Neural cell (in vitro differentiated cells): ENCODE measurements at regions not wholly inside any gene's neighbourhood (a gene's known extent, or its start where the extent isn't known, plus 50 kb on each side); places are given as distances from the start of the nearest gene placed in this dataset.

Experiments used
- EP300 ChIP-seq: fragments of 450-650 bp; conservative IDR thresholded peaks from 2 replicates; pipeline ENCODE4 v1.6.1; 2014; ENCODE audit warnings: antibody characterized with exemption, mild to moderate bottlenecking, moderate library complexity; ENCODE audit not compliant: poor library complexity, severe bottlenecking
- EZH2 ChIP-seq: fragments of 200-600, 300-800 bp; shearing (Covaris generic), sonication (generic); IDR thresholded peaks from 2 replicates; pipeline ENCODE4 v1.6.1; 2014; ENCODE audit warnings: antibody characterized with exemption, low read length, borderline replicate concordance, mild to moderate bottlenecking; ENCODE audit not compliant: insufficient read depth, poor library complexity, severe bottlenecking
- MXI1 ChIP-seq: fragments of 450-650 bp; conservative IDR thresholded peaks from 2 replicates; pipeline ENCODE4 v1.6.1; 2014; ENCODE audit warnings: antibody characterized with exemption, mild to moderate bottlenecking; ENCODE audit not compliant: poor library complexity, severe bottlenecking
- POLR2AphosphoS5 ChIP-seq: IDR thresholded peaks from 2 replicates; pipeline ENCODE4 v1.6.1; 2012
- RAD21 ChIP-seq: fragments of 450-650 bp; conservative IDR thresholded peaks from 2 replicates; pipeline ENCODE4 v1.6.1; 2014; ENCODE audit warnings: antibody characterized with exemption, mild to moderate bottlenecking, moderate library complexity
- SMC3 ChIP-seq: fragments of 450-650 bp; conservative IDR thresholded peaks from 2 replicates; pipeline ENCODE4 v1.6.1; 2014; ENCODE audit warnings: antibody characterized with exemption, mild to moderate bottlenecking, moderate library complexity; ENCODE audit not compliant: poor library complexity
- TAF1 ChIP-seq: IDR thresholded peaks from 2 replicates; pipeline ENCODE4 v1.6.1; 2012; ENCODE audit warnings: low read depth
- TF ChIP-seq, protein P1 (sequence below): fragments of 450-650 bp; IDR thresholded peaks from 2 replicates; pipeline ENCODE4 v1.5.1; 2014; ENCODE audit warnings: antibody characterized with exemption, mild to moderate bottlenecking, moderate library complexity; ENCODE audit not compliant: poor library complexity, severe bottlenecking
- TF ChIP-seq, protein P2 (sequence below): IDR thresholded peaks from 2 replicates; pipeline ENCODE4 v1.6.1; 2012; ENCODE audit warnings: borderline replicate concordance

DNA sequence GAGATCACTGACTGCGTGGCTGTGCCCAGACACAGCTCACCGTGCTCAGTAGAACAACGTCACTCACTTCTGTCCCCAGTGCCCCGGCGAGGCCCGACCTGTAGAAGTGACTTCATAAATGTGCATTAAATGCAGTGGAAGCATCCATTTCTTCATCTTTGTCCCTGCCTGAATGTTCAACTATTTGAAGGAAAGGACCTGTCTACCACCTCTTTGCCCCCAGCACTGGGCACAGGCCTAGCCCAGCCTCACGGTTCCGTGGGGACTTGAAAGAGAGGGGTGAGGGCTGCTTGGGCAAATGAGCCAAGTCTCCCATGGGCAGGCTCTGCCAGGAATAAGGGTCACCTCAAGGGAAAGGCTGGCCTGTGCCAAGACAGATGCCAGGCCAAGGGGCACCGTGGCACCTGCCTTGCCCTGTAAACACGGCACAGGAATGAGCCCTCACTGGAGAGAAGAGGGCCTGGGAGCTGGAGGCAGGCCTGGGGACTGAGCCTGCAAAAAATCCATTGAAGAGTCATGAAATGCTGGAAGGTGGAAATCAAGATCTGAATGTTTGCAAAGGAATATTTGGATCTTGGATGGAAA lies 845.3 kb downstream of the BRD1 start:
- TF ChIP-seq, protein P1, sequence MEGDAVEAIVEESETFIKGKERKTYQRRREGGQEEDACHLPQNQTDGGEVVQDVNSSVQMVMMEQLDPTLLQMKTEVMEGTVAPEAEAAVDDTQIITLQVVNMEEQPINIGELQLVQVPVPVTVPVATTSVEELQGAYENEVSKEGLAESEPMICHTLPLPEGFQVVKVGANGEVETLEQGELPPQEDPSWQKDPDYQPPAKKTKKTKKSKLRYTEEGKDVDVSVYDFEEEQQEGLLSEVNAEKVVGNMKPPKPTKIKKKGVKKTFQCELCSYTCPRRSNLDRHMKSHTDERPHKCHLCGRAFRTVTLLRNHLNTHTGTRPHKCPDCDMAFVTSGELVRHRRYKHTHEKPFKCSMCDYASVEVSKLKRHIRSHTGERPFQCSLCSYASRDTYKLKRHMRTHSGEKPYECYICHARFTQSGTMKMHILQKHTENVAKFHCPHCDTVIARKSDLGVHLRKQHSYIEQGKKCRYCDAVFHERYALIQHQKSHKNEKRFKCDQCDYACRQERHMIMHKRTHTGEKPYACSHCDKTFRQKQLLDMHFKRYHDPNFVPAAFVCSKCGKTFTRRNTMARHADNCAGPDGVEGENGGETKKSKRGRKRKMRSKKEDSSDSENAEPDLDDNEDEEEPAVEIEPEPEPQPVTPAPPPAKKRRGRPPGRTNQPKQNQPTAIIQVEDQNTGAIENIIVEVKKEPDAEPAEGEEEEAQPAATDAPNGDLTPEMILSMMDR, result no peak
- TF ChIP-seq EP300 (no peak), SMC3 (no peak), EZH2 (no peak), TAF1 (no peak), POLR2AphosphoS5 (no peak), RAD21 (no peak), MXI1 (no peak)
- TF ChIP-seq, protein P2, sequence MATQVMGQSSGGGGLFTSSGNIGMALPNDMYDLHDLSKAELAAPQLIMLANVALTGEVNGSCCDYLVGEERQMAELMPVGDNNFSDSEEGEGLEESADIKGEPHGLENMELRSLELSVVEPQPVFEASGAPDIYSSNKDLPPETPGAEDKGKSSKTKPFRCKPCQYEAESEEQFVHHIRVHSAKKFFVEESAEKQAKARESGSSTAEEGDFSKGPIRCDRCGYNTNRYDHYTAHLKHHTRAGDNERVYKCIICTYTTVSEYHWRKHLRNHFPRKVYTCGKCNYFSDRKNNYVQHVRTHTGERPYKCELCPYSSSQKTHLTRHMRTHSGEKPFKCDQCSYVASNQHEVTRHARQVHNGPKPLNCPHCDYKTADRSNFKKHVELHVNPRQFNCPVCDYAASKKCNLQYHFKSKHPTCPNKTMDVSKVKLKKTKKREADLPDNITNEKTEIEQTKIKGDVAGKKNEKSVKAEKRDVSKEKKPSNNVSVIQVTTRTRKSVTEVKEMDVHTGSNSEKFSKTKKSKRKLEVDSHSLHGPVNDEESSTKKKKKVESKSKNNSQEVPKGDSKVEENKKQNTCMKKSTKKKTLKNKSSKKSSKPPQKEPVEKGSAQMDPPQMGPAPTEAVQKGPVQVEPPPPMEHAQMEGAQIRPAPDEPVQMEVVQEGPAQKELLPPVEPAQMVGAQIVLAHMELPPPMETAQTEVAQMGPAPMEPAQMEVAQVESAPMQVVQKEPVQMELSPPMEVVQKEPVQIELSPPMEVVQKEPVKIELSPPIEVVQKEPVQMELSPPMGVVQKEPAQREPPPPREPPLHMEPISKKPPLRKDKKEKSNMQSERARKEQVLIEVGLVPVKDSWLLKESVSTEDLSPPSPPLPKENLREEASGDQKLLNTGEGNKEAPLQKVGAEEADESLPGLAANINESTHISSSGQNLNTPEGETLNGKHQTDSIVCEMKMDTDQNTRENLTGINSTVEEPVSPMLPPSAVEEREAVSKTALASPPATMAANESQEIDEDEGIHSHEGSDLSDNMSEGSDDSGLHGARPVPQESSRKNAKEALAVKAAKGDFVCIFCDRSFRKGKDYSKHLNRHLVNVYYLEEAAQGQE, result no peak
